Right kidney (tissue), 1 donor: ENCODE measurements at regions not wholly inside any gene's neighbourhood (a gene's known extent, or its start where the extent isn't known, plus 50 kb on each side); places are given as distances from the start of the nearest gene placed in this dataset.

ENCODE experiments used
- DNase-seq: peaks from one replicate; pipeline ENCODE4 v3.0.0-alpha.2; 2016

DNA sequence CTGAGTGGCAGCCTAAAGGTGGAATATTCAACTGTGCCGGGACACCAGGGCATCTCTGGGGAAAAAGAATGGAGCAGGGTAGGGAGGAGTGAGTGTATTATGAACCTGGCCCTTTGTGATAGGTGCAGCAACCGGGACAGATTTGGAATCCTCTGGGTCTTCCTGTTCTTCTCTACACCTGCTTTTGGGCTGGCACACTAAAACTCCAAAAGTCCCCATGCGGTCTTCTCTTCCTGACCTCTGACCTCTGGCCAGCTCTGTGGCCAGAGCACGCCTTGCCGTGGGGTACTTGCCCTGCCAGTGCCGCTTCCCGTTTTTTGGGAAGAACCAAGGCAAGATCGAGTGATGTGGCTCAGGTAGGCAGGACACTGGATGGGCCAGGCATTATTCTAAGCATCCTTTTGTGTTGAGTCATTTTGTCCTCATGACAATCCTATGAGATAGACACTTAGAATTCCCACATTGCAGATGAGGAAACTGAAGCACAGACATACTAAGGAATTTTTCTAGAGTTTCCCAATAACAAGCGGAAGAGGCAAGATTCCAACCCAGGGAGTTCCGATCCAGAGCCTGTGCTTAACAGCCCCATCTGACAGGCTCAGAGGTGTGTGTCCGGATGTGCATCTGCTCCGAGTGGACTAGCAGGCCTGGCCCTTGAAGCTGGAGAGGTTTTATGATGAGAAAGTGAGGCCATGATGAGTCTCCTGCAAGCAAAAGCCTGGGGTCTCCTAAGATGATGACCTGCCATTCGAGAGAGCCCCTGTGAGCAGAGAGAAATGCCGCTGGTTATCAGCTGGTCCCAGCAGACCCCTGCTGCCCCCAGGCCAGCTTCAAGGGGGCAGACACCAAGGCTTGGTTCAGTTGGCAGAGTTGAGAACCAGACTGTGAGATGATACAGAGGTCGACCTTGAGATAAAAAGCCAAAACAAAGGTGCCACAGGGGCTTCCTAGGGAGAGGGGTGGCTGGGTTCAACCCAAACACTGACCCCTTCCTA is 67.9 kb upstream of the ESRRB start:
- DNase-seq, result no peak

DNA sequence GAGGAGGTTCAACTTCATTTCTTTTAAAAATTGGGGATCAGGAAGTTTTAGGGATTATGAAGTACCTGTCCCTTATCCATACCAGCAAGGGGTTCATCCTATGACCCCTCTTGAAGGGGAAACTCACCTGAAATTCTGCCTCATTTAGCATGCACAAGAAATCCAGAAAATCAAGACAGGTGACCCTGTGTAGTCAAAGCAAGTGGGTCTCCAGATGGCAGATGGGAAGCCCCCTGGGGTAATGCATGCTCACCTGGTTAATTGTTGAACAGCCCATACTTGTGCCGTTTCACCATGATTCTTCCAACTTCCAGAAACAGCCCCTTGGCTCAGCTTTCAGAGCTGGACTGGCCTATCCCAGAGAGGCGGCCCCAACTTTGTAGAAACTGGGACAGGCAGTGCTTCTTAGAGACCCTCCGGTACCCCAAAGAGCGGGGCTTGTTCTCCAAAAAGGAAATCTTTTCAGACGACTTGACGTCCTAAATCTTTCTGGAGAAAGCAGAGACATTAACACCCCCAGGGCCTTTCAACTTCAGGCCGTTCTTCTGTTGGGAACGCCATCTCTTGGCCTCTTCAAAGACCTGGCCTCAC is 66.3 kb upstream of the ESRRB start:
- DNase-seq, result no peak

DNA sequence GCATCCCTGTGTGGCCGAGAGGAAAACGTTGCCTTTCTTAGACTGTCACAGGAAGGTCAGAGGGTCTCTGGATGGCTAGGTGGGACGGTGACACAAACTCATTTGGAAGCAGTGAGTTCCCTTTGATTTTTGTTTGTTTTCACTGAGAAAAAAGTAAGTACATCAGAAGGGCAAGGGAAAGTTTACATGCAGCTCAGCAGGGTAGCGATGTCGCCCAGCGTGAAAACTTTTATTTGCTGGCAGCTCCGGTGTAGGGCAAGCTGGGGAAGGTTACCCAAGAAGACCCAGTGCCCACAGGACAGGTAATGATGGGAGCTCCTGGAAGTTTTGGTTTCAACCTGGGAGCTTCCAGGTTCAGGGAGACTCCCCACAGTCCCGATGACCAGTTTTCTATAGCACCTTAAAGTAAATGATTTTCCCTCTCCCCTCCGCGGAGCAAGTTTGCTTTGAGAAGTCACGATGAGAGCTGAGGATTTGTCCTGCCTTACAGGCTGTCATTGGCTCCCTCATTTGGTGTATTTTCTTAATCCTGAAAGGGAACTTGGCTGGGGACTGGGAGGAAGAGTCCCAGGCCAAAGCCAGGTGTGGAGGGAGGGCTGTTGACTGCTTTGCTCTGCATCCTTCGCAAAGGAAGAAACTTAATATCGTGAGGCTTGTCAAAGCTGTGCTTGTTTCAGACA is 64.7 kb upstream of the ESRRB start:
- no peak for DNase-seq

DNA sequence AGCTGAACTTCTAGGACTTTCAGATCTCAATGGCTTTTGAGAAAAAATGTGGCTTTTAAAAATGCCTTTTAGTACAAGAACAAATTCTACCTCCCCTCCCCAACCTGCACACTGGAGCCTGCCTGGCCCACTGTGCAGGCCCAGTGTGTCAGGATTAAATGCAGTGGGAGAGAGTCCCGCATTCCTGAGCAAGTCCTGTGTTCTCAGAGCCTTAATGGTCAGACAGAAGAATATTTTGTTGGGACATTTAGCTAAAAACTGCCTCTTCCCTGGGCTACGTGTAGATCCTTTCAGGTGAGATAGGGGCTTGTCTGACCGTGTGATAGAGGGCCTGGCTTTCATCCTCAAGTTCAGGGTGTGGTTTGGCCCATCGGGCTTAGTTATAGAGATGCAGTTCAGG is 63.1 kb upstream of the ESRRB start:
- DNase-seq, result no peak

DNA sequence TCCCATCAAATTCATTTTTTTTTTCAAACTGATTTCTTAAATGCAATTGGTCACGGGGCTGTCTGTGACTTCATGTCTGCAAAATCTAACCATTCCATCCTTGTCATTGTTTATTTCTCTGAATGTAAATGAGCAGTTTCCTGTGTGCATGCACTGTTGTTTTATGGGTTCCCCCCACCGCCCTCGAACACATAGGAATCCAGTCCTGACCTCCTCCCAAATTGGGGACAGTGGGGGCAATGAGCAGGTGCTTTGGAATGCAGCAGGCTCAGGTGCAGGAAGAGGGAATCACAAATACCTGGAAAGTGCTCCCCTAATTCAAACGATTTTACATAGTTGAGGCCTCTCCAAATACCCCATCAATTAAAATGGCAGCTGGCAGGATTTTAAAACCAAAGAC is 62.6 kb upstream of the ESRRB start:
- DNase-seq, result no peak

DNA sequence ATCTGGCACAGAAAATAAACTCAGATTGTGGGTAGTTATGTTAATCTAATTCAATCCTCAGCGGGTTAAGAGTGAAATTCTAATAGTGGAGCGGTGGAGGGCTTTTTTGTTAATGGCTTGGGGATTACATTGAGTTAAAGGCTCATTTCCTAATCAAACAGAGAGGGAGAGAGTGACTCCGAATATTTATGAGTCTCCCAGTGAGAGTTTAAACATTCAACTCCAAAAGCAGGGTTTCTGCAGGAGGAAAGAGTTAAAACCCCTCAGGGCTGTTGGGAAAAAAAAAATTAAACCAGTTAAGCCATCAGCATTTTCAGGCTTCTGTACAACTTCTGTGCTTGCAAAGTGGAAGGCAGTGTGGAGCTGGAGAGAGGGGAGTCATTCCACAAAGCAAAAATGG is 62.1 kb upstream of the ESRRB start:
- no peak for DNase-seq

DNA sequence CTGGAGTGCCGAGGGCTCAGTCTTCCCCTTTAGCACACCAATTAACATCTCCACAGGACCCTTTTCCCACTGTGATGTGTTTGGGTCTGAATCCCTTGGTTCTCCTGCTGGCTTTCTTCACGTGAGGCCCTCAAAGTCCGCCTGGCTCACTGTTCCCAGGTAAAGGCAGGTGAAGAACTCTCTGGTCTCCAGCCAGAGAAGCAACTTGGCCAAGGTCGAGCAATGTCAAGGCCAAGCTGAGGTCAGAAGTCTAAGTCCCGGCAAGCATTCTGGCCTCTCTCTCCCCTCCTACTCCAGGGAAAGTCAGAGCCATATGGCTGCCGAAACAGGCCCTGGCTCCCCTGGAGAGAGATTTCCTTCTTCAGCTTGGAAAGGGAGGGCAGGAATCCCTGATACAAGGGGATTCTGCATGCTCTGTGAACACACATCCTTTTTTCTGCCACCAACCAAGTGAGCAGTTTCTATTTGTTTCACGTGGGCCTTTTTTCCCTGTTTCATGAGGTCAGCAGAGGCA is 61.4 kb upstream of the ESRRB start:
- DNase-seq, result no peak

DNA sequence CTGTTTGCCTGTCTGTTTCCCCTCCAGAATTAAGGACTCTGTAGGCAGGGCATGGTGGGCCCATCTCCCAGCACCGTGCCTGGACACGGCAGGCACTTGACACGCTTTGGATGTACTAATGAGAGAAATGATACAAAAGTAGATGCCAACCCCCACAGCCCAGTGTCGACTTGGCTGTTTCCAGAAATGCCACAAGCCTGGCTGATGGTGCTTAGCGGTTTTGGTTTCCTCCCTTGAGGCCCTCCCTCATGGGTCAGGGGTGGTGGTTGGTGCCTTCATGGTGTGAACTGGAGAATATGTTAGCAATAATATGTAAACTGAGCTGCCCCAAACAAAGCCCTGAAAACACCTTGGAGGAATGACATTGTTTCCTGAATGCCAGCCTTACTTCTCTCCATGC is 55.5 kb upstream of the ESRRB start:
- DNase-seq, result no peak

DNA sequence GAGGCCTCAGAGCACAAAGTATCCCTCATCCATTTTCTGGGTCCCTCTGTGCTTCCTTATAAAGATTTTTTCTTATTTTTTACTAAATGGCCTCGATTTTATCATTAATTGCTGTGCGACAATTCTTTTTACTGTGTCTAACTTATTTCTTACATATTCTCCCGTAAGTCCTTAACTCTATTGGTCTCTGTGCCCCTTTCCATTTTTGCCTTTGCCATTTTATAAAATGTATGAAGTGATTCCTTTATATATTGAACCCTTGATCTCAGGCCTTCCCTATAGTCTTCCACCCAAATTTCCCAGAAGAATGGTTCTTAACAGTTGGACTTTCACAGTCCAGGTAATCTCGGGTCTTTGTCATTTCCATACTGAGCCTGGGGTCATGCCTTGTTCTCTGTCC is 55.0 kb upstream of the ESRRB start:
- no peak for DNase-seq

DNA sequence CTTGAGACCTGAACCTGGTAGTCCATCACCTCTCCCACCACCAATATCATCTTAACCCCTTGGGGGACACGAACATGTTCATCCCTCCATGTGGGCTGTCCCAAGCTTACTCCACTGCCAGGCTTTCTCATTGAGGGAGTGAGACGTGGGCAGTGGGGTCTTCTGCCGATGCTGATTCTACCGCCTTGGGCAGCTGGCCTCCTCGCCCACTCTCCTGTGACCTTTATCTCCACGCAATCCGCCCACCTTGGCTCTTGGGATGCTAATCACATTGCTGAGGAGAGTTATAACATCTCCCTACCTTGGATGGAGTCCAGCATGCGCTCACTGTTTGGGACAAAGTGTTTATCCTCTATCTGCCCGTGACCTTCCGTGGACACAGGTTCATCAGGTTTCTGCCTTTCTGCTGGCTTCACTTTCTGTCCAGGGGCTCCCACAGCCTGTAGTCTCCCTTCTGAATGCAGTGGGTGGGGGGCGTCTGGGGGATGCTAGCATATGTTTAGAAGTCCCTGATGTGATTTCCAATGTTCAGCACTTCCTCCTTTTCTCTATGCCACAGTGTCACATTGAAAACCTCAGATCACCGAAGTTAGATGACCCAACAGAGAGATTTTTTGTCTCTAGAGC is 53.2 kb upstream of the ESRRB start:
- no peak for DNase-seq

DNA sequence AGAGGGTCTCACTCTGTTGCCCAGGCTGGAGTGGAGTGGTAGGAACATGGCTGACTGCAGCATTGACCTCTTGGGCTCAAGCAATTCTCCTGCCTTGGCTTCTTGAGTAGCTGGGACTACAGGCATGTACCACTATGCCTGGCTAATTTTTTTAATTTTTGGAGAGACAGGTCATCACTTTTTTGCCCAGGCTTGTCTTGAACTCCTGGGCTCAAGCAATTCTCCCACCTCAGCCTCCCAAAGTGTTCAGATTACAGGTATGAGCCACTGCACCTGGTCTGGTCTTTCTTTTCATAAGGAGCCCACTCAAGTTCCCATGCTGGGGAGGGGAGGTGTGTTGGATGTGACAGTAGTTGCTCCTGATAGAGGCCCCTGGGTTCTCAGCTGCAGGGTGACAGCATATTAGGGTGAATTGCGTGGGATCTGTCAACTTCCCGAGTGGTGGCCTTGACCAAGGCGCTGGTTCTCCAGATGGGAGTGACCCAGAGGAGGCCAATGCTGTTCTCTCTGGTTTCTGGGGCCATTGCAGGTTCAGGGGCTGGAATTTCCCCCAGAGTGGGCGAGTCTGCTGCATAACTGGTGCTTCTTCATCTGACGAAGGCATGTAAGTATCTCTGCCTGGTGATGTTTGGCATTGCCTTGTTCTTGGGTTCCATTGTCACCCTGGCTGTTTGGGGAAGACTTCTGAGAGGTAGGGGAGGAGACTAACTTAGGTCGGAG is 52.4 kb upstream of the ESRRB start:
- DNase-seq, result no peak

DNA sequence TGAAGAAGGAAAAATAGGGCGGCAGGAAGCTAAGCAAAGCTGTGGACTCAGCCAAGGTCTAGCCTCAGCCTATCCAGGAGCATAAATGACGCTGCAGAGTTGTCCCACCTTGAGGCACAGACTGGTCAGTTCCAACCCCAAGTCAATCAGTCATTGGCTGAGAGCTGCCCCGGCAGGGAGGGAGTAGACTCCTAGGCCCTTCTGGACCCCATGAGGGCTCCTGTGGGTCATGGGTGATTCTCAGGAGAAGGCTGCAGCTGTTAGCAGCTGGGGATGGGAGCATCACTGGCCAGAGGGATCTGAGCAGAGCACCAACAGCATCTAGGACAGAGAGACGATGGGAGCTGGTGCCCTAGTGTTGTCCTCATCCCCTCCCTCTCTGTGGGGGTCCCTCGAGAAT is 51.8 kb upstream of the ESRRB start:
- DNase-seq, result no peak
